ENCODE measurements at regions not wholly inside any gene's neighbourhood (a gene's known extent, or its start where the extent isn't known, plus 50 kb on each side); places are given as distances from the start of the nearest gene placed in this dataset.

GRCh38 chr10:62689712-62690111 is 114.8 kb upstream of the ADO start:
- TF ChIP-seq CTCF (optimal IDR thresholded peaks at IDR 0.05 in 1 of 3, IDR thresholded peaks at IDR 0.05 in 1 of 3, conservative IDR thresholded peaks at IDR 0.05 in 1 of 3; ENCODE audit: extremely low read depth in 1 of 3, insufficient read depth in 2 of 3, low read length in 3 of 3) (no peak), EZH2 (IDR thresholded peaks at IDR 0.05; ENCODE audit: low read length) (no peak)
